A549 (cell line): ENCODE measurements at regions not wholly inside any gene's neighbourhood (a gene's known extent, or its start where the extent isn't known, plus 50 kb on each side); places are given as distances from the start of the nearest gene placed in this dataset.

Experiments used
- ATAC-seq, 2 experiments: fragments of 200-7000 bp in 1 of 2; fragments of >200 bp in 1 of 2; cut with Nextera tagmentation in 1 of 2; cut with Tn5 transposase in 1 of 2; 3 replicates each; pipeline versions ENCODE4 v1.8.0 to v1.9.1; 2018 to 2020; ENCODE audit warnings: mild to moderate bottlenecking in 1 of 2, moderate library complexity in 1 of 2
- CTCF ChIA-PET: fragments of 300-600 bp; sonication (Branson Sonifier 250); formaldehyde crosslinking; extraction: SDS; loops from one replicate; lab custom pipeline; 2021; ENCODE audit warnings: antibody characterized with exemption, inconsistent platforms; lab: Yijun Ruan, JAX
- POLR2A ChIA-PET: fragments of 350-600 bp; formaldehyde crosslinking; extraction: SDS; loops from one replicate; lab custom pipeline; 2021; ENCODE audit warnings: antibody characterized with exemption, inconsistent platforms; lab: Yijun Ruan, JAX
- DNase-seq, 2 experiments: peaks; one replicate each; pipeline versions ENCODE4 v3.0.0 to v3.0.0-alpha.2; 2011 to 2016; ENCODE audit warnings: low read depth in 1 of 2, low spot score in 1 of 2
- FAIRE-seq: peaks from 2 replicates; lab custom pipeline; 2011; peaks lifted over from hg19 to GRCh38; lab: Jason Lieb, UNC
- H3K27ac ChIP-seq, 2 experiments: fragments of >200 bp; sonication (Bioruptor Twin); formaldehyde crosslinking; 3 replicates each; pipeline ENCODE4 v1.5.1; 2016 to 2017
- H3K4me1 ChIP-seq: fragments of >200 bp; sonication (Bioruptor Twin); formaldehyde crosslinking; 3 replicates; pipeline ENCODE4 v1.6.1; 2016
- H3K4me2 ChIP-seq: fragments of >200 bp; sonication (Bioruptor Twin); formaldehyde crosslinking; 3 replicates; pipeline ENCODE4 v1.6.1; 2016
- H3K4me3 ChIP-seq: fragments of >200 bp; sonication (Bioruptor Twin); formaldehyde crosslinking; 3 replicates; pipeline ENCODE4 v1.5.1; 2016
- H3K9me3 ChIP-seq: fragments of >200 bp; sonication (Bioruptor Twin); formaldehyde crosslinking; 3 replicates; pipeline ENCODE4 v1.6.1; 2016
- BHLHE40 ChIP-seq: IDR thresholded peaks from 2 replicates; pipeline ENCODE4 v1.6.1; 2012; ENCODE audit warnings: low read depth, low read length, inconsistent platforms
- FOSL2 ChIP-seq, 2 experiments: fragments of 450-650 bp in 1 of 2; fragments of >200 bp in 1 of 2; sonication (Bioruptor Twin) in 1 of 2; formaldehyde crosslinking; IDR thresholded peaks; 2 replicates each; pipeline versions ENCODE4 v1.5.0 to v1.6.1; 2016 to 2020; ENCODE audit warnings: mild to moderate bottlenecking in 1 of 2, moderate library complexity in 1 of 2
- HOXA7 ChIP-seq: fragments of 250-450 bp; sonication (Bioruptor Pico); IDR thresholded peaks from 2 replicates; pipeline ENCODE4 v1.5.0; 2020; ENCODE audit warnings: mild to moderate bottlenecking, moderate library complexity
- KDM1A ChIP-seq: fragments of 200-600 bp; sonication (generic); IDR thresholded peaks from 2 replicates; pipeline ENCODE4 v1.6.1; 2016; ENCODE audit warnings: low read depth, mild to moderate bottlenecking
- NFE2L2 ChIP-seq: fragments of 150-350 bp; conservative IDR thresholded peaks from 2 replicates; pipeline ENCODE4 v1.6.1; 2014; ENCODE audit warnings: low read length
- NR3C1 ChIP-seq: fragments of >200 bp; sonication (Bioruptor Twin); formaldehyde crosslinking; IDR thresholded peaks from 3 replicates; pipeline ENCODE4 v1.6.1; 2017
- POLR2AphosphoS2 ChIP-seq: conservative IDR thresholded peaks from 2 replicates; pipeline ENCODE4 v1.6.1; 2012; ENCODE audit warnings: low read length, improper control_type of control experiment, inconsistent platforms
- RFX5 ChIP-seq: fragments of 450-650 bp; IDR thresholded peaks from 2 replicates; pipeline ENCODE4 v1.7.1; 2014; ENCODE audit warnings: antibody characterized with exemption, mild to moderate bottlenecking, moderate library complexity
- ZC3H11A ChIP-seq: fragments of 450-650 bp; IDR thresholded peaks from 2 replicates; pipeline ENCODE4 v1.6.1; 2014; ENCODE audit warnings: antibody characterized with exemption, mild to moderate bottlenecking
- WGBS: methylation state at CpG from one replicate; pipeline ENCODE4 v1.1.6; 2017; ENCODE audit errors: missing lambda C conversion rate; 5-methylcytosine and 5-hydroxymethylcytosine counted together
- TF ChIP-seq, protein P1 (sequence below): fragments of 200-600 bp; sonication (generic); IDR thresholded peaks from 2 replicates; pipeline ENCODE4 v1.6.1; 2016; ENCODE audit warnings: antibody characterized with exemption, mild to moderate bottlenecking, moderate library complexity
- TF ChIP-seq, protein P2 (sequence below): fragments of 150-350 bp; IDR thresholded peaks from 2 replicates; pipeline ENCODE4 v1.6.1; 2014; ENCODE audit warnings: low read depth, mild to moderate bottlenecking, low read length
- TF ChIP-seq, protein P3 (sequence below): fragments of >200 bp; sonication (Bioruptor Twin); formaldehyde crosslinking; IDR thresholded peaks from 2 replicates; pipeline ENCODE4 v1.6.1; 2016
- TF ChIP-seq, protein P4 (sequence below): fragments of >200 bp; sonication (Bioruptor Twin); formaldehyde crosslinking; IDR thresholded peaks from 3 replicates; pipeline ENCODE4 v1.6.1; 2016
- TF ChIP-seq, protein P5 (sequence below): fragments of 250-450 bp; sonication (Bioruptor Pico); IDR thresholded peaks from 2 replicates; pipeline ENCODE4 v1.5.0; 2021; ENCODE audit warnings: mild to moderate bottlenecking, moderate library complexity, borderline replicate concordance
- TF ChIP-seq, protein P6 (sequence below): fragments of 250-450 bp; sonication (Bioruptor Pico); IDR thresholded peaks from 2 replicates; pipeline ENCODE4 v1.5.0; 2020; ENCODE audit warnings: low read depth, mild to moderate bottlenecking, moderate library complexity

DNA sequence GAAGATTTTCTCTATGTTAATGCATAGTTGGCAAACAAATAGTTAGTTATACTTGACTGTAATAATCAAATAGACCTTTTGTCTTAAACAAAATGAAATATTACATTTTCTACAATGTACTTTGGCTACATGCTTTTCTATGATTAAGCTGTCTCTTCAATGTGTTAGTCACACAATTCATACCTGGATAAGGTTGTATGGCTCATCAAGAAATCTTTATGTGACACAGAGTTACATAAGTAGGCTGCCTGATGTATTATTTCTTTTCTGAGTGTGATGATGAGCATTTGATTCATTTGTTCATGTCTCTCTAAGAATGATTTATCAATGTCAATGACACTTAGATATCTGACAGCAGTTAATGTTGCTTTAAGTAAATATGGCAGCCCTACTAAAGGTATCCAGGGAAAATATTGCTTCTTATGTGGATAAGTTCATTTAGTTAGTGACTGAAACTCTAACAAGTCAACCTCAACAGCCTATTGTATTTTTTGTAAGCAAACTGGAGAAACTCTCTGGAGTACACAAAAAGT lies 157.4 kb upstream of the SOX2 start:
- H3K9me3 ChIP-seq = no peaks in the 10 kb centered on the region
- H3K4me3 ChIP-seq = no peak overlapping the region
- TF ChIP-seq NR3C1 = no peak
- TF ChIP-seq, protein P1, sequence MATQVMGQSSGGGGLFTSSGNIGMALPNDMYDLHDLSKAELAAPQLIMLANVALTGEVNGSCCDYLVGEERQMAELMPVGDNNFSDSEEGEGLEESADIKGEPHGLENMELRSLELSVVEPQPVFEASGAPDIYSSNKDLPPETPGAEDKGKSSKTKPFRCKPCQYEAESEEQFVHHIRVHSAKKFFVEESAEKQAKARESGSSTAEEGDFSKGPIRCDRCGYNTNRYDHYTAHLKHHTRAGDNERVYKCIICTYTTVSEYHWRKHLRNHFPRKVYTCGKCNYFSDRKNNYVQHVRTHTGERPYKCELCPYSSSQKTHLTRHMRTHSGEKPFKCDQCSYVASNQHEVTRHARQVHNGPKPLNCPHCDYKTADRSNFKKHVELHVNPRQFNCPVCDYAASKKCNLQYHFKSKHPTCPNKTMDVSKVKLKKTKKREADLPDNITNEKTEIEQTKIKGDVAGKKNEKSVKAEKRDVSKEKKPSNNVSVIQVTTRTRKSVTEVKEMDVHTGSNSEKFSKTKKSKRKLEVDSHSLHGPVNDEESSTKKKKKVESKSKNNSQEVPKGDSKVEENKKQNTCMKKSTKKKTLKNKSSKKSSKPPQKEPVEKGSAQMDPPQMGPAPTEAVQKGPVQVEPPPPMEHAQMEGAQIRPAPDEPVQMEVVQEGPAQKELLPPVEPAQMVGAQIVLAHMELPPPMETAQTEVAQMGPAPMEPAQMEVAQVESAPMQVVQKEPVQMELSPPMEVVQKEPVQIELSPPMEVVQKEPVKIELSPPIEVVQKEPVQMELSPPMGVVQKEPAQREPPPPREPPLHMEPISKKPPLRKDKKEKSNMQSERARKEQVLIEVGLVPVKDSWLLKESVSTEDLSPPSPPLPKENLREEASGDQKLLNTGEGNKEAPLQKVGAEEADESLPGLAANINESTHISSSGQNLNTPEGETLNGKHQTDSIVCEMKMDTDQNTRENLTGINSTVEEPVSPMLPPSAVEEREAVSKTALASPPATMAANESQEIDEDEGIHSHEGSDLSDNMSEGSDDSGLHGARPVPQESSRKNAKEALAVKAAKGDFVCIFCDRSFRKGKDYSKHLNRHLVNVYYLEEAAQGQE = no peak
- TF ChIP-seq NFE2L2 = no peak
- TF ChIP-seq, protein P2, sequence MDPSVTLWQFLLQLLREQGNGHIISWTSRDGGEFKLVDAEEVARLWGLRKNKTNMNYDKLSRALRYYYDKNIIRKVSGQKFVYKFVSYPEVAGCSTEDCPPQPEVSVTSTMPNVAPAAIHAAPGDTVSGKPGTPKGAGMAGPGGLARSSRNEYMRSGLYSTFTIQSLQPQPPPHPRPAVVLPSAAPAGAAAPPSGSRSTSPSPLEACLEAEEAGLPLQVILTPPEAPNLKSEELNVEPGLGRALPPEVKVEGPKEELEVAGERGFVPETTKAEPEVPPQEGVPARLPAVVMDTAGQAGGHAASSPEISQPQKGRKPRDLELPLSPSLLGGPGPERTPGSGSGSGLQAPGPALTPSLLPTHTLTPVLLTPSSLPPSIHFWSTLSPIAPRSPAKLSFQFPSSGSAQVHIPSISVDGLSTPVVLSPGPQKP = no peak
- TF ChIP-seq, protein P3, sequence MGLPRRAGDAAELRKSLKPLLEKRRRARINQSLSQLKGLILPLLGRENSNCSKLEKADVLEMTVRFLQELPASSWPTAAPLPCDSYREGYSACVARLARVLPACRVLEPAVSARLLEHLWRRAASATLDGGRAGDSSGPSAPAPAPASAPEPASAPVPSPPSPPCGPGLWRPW = no peak
- TF ChIP-seq, protein P4, sequence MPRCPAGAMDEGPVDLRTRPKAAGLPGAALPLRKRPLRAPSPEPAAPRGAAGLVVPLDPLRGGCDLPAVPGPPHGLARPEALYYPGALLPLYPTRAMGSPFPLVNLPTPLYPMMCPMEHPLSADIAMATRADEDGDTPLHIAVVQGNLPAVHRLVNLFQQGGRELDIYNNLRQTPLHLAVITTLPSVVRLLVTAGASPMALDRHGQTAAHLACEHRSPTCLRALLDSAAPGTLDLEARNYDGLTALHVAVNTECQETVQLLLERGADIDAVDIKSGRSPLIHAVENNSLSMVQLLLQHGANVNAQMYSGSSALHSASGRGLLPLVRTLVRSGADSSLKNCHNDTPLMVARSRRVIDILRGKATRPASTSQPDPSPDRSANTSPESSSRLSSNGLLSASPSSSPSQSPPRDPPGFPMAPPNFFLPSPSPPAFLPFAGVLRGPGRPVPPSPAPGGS = no peak
- no peak for TF ChIP-seq HOXA7
- no peak for TF ChIP-seq RFX5
- no peak for TF ChIP-seq POLR2AphosphoS2
- TF ChIP-seq, protein P5, sequence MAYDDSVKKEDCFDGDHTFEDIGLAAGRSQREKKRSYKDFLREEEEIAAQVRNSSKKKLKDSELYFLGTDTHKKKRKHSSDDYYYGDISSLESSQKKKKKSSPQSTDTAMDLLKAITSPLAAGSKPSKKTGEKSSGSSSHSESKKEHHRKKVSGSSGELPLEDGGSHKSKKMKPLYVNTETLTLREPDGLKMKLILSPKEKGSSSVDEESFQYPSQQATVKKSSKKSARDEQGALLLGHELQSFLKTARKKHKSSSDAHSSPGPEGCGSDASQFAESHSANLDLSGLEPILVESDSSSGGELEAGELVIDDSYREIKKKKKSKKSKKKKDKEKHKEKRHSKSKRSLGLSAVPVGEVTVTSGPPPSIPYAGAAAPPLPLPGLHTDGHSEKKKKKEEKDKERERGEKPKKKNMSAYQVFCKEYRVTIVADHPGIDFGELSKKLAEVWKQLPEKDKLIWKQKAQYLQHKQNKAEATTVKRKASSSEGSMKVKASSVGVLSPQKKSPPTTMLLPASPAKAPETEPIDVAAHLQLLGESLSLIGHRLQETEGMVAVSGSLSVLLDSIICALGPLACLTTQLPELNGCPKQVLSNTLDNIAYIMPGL (CRISPR knock-in tag) = no peak
- TF ChIP-seq BHLHE40 = no peak
- no peak for TF ChIP-seq FOSL2 (IDR thresholded peaks at IDR 0.05)
- TF ChIP-seq FOSL2 (CRISPR knock-in tag; IDR thresholded peaks at IDR 0.05) = no peak
- TF ChIP-seq ZC3H11A = no peak
- TF ChIP-seq, protein P6, sequence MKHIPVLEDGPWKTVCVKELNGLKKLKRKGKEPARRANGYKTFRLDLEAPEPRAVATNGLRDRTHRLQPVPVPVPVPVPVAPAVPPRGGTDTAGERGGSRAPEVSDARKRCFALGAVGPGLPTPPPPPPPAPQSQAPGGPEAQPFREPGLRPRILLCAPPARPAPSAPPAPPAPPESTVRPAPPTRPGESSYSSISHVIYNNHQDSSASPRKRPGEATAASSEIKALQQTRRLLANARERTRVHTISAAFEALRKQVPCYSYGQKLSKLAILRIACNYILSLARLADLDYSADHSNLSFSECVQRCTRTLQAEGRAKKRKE (CRISPR knock-in tag) = no peak
- TF ChIP-seq KDM1A = no peak
- TF ChIP-seq, all 56 proteins: peak for 0
- no peak overlapping the region for H3K4me2 ChIP-seq
- no peak for FAIRE-seq
- no peak for DNase-seq
- no peaks in the 10 kb centered on the region for H3K4me1 ChIP-seq
- ChIA-PET CTCF (no interaction called here), POLR2A (no interaction called here)
- no peak overlapping the region for H3K27ac ChIP-seq
- ATAC-seq = no peak

DNA sequence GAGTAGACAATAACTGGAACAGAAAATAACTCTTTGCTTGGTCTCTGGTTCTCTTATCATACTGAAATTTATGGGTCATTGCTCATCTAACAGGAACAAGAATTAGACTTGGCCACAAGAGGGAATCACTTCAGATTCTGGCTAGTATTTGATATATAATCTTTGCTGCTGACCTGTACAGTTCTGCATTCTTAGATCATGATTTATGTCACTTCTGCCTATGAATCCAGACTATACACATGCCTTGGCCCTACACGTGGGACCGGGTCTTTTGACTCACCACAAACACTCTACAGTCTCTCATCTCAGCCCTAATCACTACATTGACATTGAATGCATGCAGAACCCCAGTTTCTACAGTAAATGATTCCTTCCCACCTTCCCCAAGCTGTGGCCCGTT lies 162.5 kb upstream of the SOX2 start:
- ATAC-seq = no peak
- no peak for DNase-seq
- Histone ChIP-seq H3K4me3 (no peak overlapping the region), H3K4me2 (no peak overlapping the region), H3K27ac (no peak overlapping the region), H3K9me3 (no peaks in the 10 kb centered on the region), H3K4me1 (no peaks in the 10 kb centered on the region)
- no peak for TF ChIP-seq BHLHE40
- 3% methylated on average over 3 of the region's 3 CpGs for WGBS
- CTCF ChIA-PET = no interaction called here
- POLR2A ChIA-PET = no interaction called here
- no peak for FAIRE-seq
